Activated T-helper 1 cell treated with anti-CD3 and anti-CD28 coated beads, Interleukin-12 subunit alpha, Interleukin-12 subunit beta, Interleukin-2, Interleukin-4 antibody, amounts not matched to agents 30 ng/mL and 10 ng/mL and 1 ng/mL, durations not matched to agents 14 hours and 24 hours and 36 hours (primary cell): ENCODE measurements at regions not wholly inside any gene's neighbourhood (a gene's known extent, or its start where the extent isn't known, plus 50 kb on each side); places are given as distances from the start of the nearest gene placed in this dataset.

Experiments used
- DNase-seq: peaks from one replicate; pipeline ENCODE4 v3.0.0; 2021; ENCODE audit warnings: low spot score
- H3K27ac Mint-ChIP-seq: one replicate; pipeline ENCODE4 v1.8.0; 2021; ENCODE audit warnings: mild to moderate bottlenecking, mixed read lengths
- H3K27me3 Mint-ChIP-seq: one replicate; pipeline ENCODE4 v1.8.0; 2022; ENCODE audit warnings: mild to moderate bottlenecking, moderate library complexity, mixed read lengths; ENCODE audit not compliant: insufficient read depth
- H3K36me3 Mint-ChIP-seq: one replicate; pipeline ENCODE4 v1.8.0; 2021; ENCODE audit warnings: low read depth, mixed read lengths
- H3K4me1 Mint-ChIP-seq: one replicate; pipeline ENCODE4 v1.8.0; 2021; ENCODE audit warnings: low read depth, mixed read lengths
- H3K4me3 Mint-ChIP-seq: one replicate; pipeline ENCODE4 v1.8.0; 2021; ENCODE audit warnings: mild to moderate bottlenecking, moderate library complexity, mixed read lengths
- H3K9me3 Mint-ChIP-seq: one replicate; pipeline ENCODE4 v1.8.0; 2021; ENCODE audit warnings: mixed read lengths
- intact Hi-C: fragments of 100-400 bp; cut with micrococcal nuclease; formaldehyde crosslinking; loops from one replicate; pipeline ENCODE4 v1.15.1; 2024

DNA sequence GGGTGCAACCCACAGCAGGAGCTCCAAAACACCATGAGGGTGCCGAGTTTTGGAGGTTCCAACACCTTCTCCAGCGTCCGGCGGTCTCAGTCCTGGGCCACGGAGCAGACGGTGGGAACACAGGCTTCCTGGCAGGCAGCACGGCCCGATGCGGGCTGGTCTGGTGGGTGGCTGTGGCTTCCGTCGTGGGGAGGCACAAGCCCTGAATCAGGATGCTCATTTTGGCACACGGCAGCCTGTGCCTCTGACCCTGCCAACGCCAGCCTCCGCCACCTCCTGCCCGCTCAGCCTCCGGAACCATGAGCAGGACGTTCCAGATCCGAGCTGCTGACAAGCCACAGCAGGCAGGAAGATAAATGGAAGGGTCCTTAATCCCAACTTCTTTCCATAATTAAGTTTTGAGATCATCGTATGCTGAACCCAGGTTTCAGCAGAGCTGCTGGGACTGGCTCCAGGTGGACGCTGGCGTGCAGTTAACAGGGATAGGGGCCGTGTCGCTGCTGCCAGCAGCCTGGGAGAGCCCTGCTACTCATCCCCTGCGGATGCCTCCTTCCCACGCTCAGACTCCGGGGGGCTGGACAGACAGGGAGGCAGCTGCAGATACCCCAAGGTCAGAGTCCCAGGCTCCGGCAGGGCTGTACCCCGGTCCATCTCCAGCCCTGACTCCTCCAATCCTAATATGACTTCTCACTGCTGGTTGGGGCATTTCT is 136.6 kb downstream of the ENGASE start:
- Mint-ChIP-seq H3K36me3 (no peaks in the 10 kb centered on the region), H3K9me3 (no peaks in the 10 kb centered on the region), H3K4me3 (no peak overlapping the region), H3K4me1 (no peaks in the 10 kb centered on the region), H3K27me3 (peaks cover 9% of the 10 kb centered on the region), H3K27ac (no peak overlapping the region)
- intact Hi-C loops: no loop called here
- DNase-seq: no peak

GRCh38 chr17:79210638-79211037 is 136.0 kb downstream of the ENGASE start:
- H3K36me3 Mint-ChIP-seq: no peaks in the 10 kb centered on the region
- no peak overlapping the region for H3K4me3 Mint-ChIP-seq
- no peak for DNase-seq
- H3K4me1 Mint-ChIP-seq: no peaks in the 10 kb centered on the region
- H3K27ac Mint-ChIP-seq: no peak overlapping the region
- H3K9me3 Mint-ChIP-seq: no peaks in the 10 kb centered on the region
- intact Hi-C loops: no loop called here
- peaks cover 11% of the 10 kb centered on the region for H3K27me3 Mint-ChIP-seq

DNA sequence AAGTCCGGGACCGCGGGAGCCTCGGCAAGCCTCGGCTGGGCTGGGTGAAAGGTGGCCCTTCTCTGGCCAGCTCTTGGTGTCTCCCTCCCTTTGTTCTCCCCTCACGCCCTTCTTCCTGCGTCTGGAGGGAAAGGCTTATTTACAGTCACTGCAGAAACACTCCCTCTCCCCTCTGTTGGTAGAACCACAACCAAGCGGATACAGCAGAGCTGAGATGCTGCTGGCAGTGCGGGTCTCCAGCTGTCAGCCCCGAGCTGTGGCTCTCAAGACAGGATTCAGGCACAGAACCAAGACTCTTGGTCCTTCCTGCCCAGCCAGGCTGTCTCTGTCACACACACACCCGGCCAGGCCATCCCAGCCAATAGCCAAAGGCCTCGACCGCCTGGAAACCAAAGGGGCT is 133.3 kb downstream of the ENGASE start:
- Mint-ChIP-seq H3K27ac (no peak overlapping the region), H3K4me3 (no peak overlapping the region), H3K4me1 (no peaks in the 10 kb centered on the region), H3K36me3 (no peaks in the 10 kb centered on the region), H3K27me3 (peaks cover 6% of the 10 kb centered on the region), H3K9me3 (no peaks in the 10 kb centered on the region)
- intact Hi-C loops: no loop called here
- DNase-seq: no peak

- Mint-ChIP-seq H3K4me3 (no peak overlapping the region), H3K9me3 (no peaks in the 10 kb centered on the region), H3K36me3 (no peaks in the 10 kb centered on the region), H3K27me3 (peaks cover 3% of the 10 kb centered on the region), H3K4me1 (no peaks in the 10 kb centered on the region), H3K27ac (no peak overlapping the region)
- intact Hi-C loops: no loop called here
- no peak for DNase-seq
Observed at GRCh38 chr17:79205688-79206205, 131.1 kb downstream of the ENGASE start.

- no peaks in the 10 kb centered on the region for H3K9me3 Mint-ChIP-seq
- DNase-seq: no peak
- intact Hi-C loops: no loop called here
- H3K27ac Mint-ChIP-seq: no peak overlapping the region
- H3K4me1 Mint-ChIP-seq: no peaks in the 10 kb centered on the region
- H3K27me3 Mint-ChIP-seq: peaks cover 5% of the 10 kb centered on the region
- no peak overlapping the region for H3K4me3 Mint-ChIP-seq
- H3K36me3 Mint-ChIP-seq: no peaks in the 10 kb centered on the region
Observed at GRCh38 chr17:79204261-79204660, 129.6 kb downstream of the ENGASE start.

DNA sequence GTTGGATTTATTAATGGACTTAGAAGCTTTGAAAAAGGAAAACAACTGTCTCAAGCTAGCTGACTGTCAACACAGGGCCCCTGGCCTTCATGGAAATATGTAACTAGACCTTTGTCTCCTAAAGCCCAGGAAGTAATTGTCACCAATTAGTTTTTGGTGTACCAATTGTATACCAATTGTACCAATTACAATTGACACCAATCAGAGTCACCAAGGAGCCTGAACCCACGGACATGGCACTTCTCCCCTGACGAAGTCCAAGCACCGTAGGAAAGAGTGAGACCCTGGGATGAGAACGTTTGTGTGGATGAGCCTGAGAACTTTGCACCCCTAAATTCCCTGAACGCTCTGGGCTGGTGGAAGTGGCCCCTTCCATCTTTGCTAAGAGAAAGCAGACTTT is 129.0 kb downstream of the ENGASE start:
- H3K4me3 Mint-ChIP-seq: no peak overlapping the region
- H3K4me1 Mint-ChIP-seq: no peaks in the 10 kb centered on the region
- H3K27ac Mint-ChIP-seq: no peak overlapping the region
- no peaks in the 10 kb centered on the region for H3K9me3 Mint-ChIP-seq
- H3K27me3 Mint-ChIP-seq: peaks cover 5% of the 10 kb centered on the region
- no peaks in the 10 kb centered on the region for H3K36me3 Mint-ChIP-seq
- intact Hi-C loops: no loop called here
- no peak for DNase-seq

DNA sequence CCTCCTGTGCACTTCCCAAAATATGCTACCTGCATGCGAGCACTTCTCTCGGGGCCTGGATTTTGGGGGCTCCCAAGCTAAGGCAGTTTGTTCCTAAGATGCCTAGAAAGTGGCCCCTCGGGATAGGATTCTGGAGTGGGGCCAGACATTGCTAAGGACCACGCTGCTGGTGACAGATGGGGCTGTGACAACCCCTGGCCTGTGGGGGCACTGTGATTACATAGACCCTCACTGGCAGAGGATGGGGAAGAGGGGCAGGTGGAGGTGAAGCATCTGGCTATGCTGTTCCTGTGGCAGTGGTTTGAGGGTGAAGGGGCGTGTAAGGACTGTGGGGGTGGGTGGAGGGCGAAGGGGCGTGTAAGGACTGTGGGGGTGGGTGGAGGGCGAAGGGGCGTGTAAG is 128.4 kb downstream of the ENGASE start:
- DNase-seq: no peak
- Mint-ChIP-seq H3K27ac (no peak overlapping the region), H3K4me1 (no peaks in the 10 kb centered on the region), H3K27me3 (peaks cover 5% of the 10 kb centered on the region), H3K4me3 (no peak overlapping the region), H3K36me3 (no peaks in the 10 kb centered on the region), H3K9me3 (no peaks in the 10 kb centered on the region)
- intact Hi-C loops: no loop called here

- Mint-ChIP-seq H3K27me3 (peaks cover 5% of the 10 kb centered on the region), H3K4me1 (no peaks in the 10 kb centered on the region), H3K36me3 (no peaks in the 10 kb centered on the region), H3K9me3 (no peaks in the 10 kb centered on the region), H3K27ac (no peak overlapping the region), H3K4me3 (no peak overlapping the region)
- intact Hi-C loops: no loop called here
- no peak for DNase-seq
Observed at GRCh38 chr17:79202480-79202879, 127.9 kb downstream of the ENGASE start.

DNA sequence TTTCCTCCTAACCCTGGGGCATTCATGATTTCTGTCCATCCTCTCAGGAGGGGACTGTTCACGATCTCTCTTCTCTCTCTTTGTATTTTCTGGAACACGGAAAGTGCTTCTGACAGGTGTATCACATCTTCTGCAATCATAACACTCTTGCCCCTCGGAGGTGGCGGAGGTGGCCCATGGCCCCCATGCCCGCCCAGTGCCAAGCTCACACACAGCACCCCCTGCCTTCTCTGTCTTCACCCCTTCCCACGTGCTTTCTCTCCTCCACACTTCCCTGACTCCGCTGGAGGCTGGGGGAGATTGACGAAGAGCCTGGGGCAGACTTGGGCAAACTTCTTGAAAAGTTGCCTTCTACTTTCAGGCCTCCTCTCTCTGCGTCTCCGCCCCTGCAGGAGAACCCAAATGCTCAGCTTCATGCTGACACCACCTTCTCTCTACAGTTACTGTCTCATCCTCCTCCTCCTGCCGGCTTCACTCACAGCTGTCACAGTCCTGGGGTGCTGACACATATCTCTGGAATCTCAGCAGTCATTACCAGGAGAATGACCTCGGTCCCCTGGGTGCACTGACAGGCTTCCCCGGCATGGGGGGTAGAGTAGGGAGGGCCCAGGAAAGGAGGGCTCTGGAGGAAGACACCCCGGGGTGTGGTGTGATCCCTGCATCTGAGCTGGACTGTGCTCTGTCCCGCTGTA is 127.1 kb downstream of the ENGASE start:
- H3K27ac Mint-ChIP-seq: no peak overlapping the region
- no peaks in the 10 kb centered on the region for H3K4me1 Mint-ChIP-seq
- intact Hi-C loops: no loop called here

DNA sequence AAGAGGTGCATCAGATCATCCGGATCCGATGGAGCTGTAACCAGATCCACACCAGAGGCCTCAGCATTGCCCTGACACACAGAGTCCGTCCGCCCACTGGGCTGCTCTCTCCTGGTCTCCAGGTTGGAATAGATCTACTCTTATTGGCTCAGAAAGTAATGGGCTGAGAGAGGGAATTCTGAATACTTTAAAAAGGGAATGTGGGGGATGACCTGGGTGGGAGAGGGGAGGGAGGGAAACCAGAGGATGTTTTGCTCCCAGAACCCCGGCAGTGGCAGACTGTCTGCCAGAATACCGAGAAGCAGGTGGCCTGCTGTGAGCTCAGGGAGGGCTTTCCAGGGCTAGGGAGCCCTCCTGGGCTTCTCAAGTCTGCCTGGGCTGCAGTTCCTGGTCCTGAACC is 126.5 kb downstream of the ENGASE start:
- peaks cover 8% of the 10 kb centered on the region for H3K27me3 Mint-ChIP-seq
- H3K9me3 Mint-ChIP-seq: no peaks in the 10 kb centered on the region
- no peaks in the 10 kb centered on the region for H3K4me1 Mint-ChIP-seq
- H3K36me3 Mint-ChIP-seq: no peaks in the 10 kb centered on the region
- intact Hi-C loops: no loop called here
- no peak for DNase-seq
- H3K27ac Mint-ChIP-seq: no peak overlapping the region
- no peak overlapping the region for H3K4me3 Mint-ChIP-seq

More for the DNA sequence above, 127.1 kb downstream of the ENGASE start:
- H3K36me3 Mint-ChIP-seq: no peaks in the 10 kb centered on the region
- DNase-seq: no peak
- H3K4me3 Mint-ChIP-seq: no peak overlapping the region
- peaks cover 8% of the 10 kb centered on the region for H3K27me3 Mint-ChIP-seq
- no peaks in the 10 kb centered on the region for H3K9me3 Mint-ChIP-seq

DNA sequence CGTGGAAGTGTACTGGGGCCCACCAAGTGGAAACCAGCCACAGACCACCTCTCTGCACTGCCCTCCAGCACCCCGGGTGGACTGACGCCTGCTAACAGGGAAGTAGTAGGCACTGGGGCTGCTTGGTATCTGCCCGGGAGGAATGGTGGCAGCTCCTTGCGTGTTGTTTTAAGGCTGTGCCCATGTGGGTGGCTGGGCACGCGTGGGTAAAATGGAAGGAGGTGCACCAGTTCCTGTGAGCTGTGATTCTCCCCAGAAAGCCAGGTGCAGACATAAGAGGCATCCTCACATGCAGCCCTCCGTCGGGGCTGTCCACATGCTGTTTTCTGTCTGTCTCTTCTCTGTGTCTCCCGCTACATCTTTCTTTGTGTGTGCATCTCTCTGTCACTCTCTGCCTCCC is 122.3 kb downstream of the ENGASE start:
- Mint-ChIP-seq H3K27ac (no peak overlapping the region), H3K4me1 (no peaks in the 10 kb centered on the region), H3K9me3 (no peaks in the 10 kb centered on the region), H3K27me3 (peaks cover 13% of the 10 kb centered on the region), H3K4me3 (no peak overlapping the region), H3K36me3 (no peaks in the 10 kb centered on the region)
- intact Hi-C loops: no loop called here
- DNase-seq: no peak

GRCh38 chr17:79192503-79193351 is 118.1 kb downstream of the ENGASE start:
- no peaks in the 10 kb centered on the region for H3K9me3 Mint-ChIP-seq
- intact Hi-C loops: no loop called here
- no peak overlapping the region for H3K27ac Mint-ChIP-seq
- peaks cover 15% of the 10 kb centered on the region for H3K27me3 Mint-ChIP-seq
- H3K36me3 Mint-ChIP-seq: no peaks in the 10 kb centered on the region
- DNase-seq: peak; percentile 6
- no peaks in the 10 kb centered on the region for H3K4me1 Mint-ChIP-seq
- no peak overlapping the region for H3K4me3 Mint-ChIP-seq
